NCI-H510A (cell line): ENCODE measurements at regions not wholly inside any gene's neighbourhood (a gene's known extent, or its start where the extent isn't known, plus 50 kb on each side); places are given as distances from the start of the nearest gene placed in this dataset.

Source experiments
- DNase-seq: peaks from one replicate; lab custom pipeline; 2025; lab: John Stamatoyannopoulos, UW

- no peak for DNase-seq
These were observed 119.4 kb downstream of the UQCRFS1 start for GRCh38 chr19:29093553-29093908.

- DNase-seq, result no peak
These were observed 120.0 kb downstream of the UQCRFS1 start for GRCh38 chr19:29092712-29093552.

- no peak for DNase-seq
These were observed 122.0 kb downstream of the UQCRFS1 start for GRCh38 chr19:29090783-29091526.

GRCh38 chr19:29089315-29089870 lies 123.6 kb downstream of the UQCRFS1 start:
- no peak for DNase-seq

- no peak for DNase-seq
These were observed 124.2 kb downstream of the UQCRFS1 start for GRCh38 chr19:29088761-29089160.

GRCh38 chr19:29086646-29087045 lies 126.3 kb downstream of the UQCRFS1 start:
- DNase-seq, result no peak

- no peak for DNase-seq
These were observed 126.8 kb downstream of the UQCRFS1 start for GRCh38 chr19:29086182-29086581.

- no peak for DNase-seq
These were observed 127.3 kb downstream of the UQCRFS1 start for GRCh38 chr19:29085630-29086029.

- no peak for DNase-seq
These were observed 127.7 kb downstream of the UQCRFS1 start for GRCh38 chr19:29085206-29085605.

- no peak for DNase-seq
These were observed 128.7 kb downstream of the UQCRFS1 start for GRCh38 chr19:29084266-29084665.

- no peak for DNase-seq
These were observed 129.1 kb downstream of the UQCRFS1 start for GRCh38 chr19:29083863-29084262.

- no peak for DNase-seq
These were observed 133.5 kb downstream of the UQCRFS1 start for GRCh38 chr19:29079356-29080032.

- DNase-seq, result no peak
These were observed 136.0 kb downstream of the UQCRFS1 start for GRCh38 chr19:29076963-29077362.

- no peak for DNase-seq
These were observed 136.8 kb downstream of the UQCRFS1 start for GRCh38 chr19:29076161-29076560.

GRCh38 chr19:29075149-29075548 lies 137.8 kb downstream of the UQCRFS1 start:
- DNase-seq, result no peak

GRCh38 chr19:29074579-29074978 lies 138.4 kb downstream of the UQCRFS1 start:
- no peak for DNase-seq

- no peak for DNase-seq
These were observed 145.1 kb downstream of the UQCRFS1 start for GRCh38 chr19:29067831-29068230.

- DNase-seq, result no peak
These were observed 150.2 kb downstream of the UQCRFS1 start for GRCh38 chr19:29062475-29063435.

GRCh38 chr19:29060813-29061364 lies 152.1 kb downstream of the UQCRFS1 start:
- DNase-seq, result no peak

- DNase-seq, result no peak
These were observed 156.4 kb downstream of the UQCRFS1 start for GRCh38 chr19:29056535-29056934.
